HEK293 (cell line): ENCODE measurements at regions not wholly inside any gene's neighbourhood (a gene's known extent, or its start where the extent isn't known, plus 50 kb on each side); places are given as distances from the start of the nearest gene placed in this dataset.

ENCODE experiments used
- CTCF ChIA-PET: fragments of 350-600 bp; formaldehyde crosslinking; extraction: SDS; loops from one replicate; lab custom pipeline; 2021; ENCODE audit warnings: antibody characterized with exemption; lab: Yijun Ruan, JAX
- POLR2A ChIA-PET: fragments of 300-600 bp; formaldehyde crosslinking; extraction: SDS; loops from one replicate; lab custom pipeline; 2020; ENCODE audit warnings: antibody characterized with exemption, inconsistent platforms; lab: Yijun Ruan, JAX
- H3K27ac ChIP-seq: fragments of 200-500 bp; sonication (Bioruptor generic); 2 replicates; pipeline ENCODE4 v1.5.1; 2014; ENCODE audit warnings: low read depth, low read length, control low read depth, inconsistent platforms; ENCODE audit errors: extremely low read depth
- H3K36me3 ChIP-seq, 2 experiments: fragments of 200-500 bp in 1 of 2; sonication (Bioruptor generic) in 1 of 2; 1 replicate in 1 of 2; 2 replicates in 1 of 2; pipeline ENCODE4 v1.5.1; 2014 to 2017; ENCODE audit warnings: inconsistent platforms in 2 of 2, low read length in 2 of 2; ENCODE audit not compliant: control insufficient read depth in 2 of 2, insufficient read depth in 1 of 2
- H3K4me1 ChIP-seq: fragments of 200-500 bp; sonication (Bioruptor generic); 2 replicates; pipeline ENCODE4 v1.5.1; 2014; ENCODE audit warnings: mild to moderate bottlenecking, low read length, inconsistent platforms; ENCODE audit not compliant: control insufficient read depth, insufficient read depth
- H3K4me3 ChIP-seq: 2 replicates; pipeline ENCODE4 v1.5.1; 2011; ENCODE audit warnings: low read depth, mild to moderate bottlenecking, control low read depth, low read length, moderate library complexity
- H3K9me3 ChIP-seq: fragments of 200-500 bp; sonication (Bioruptor generic); 2 replicates; pipeline ENCODE4 v1.5.1; 2014; ENCODE audit warnings: low read depth, low read length, inconsistent platforms; ENCODE audit not compliant: control insufficient read depth, insufficient read depth
- EGR2 ChIP-seq: fragments of 450-650 bp; formaldehyde crosslinking; IDR thresholded peaks from 2 replicates; pipeline ENCODE4 v1.5.1; 2016; ENCODE audit warnings: low read depth, missing biosample characterization, missing genetic modification characterization
- OSR2 ChIP-seq: fragments of 450-650 bp; formaldehyde crosslinking; IDR thresholded peaks from 2 replicates; pipeline ENCODE4 v1.5.1; 2016; ENCODE audit warnings: missing biosample characterization, missing genetic modification characterization
- SCRT2 ChIP-seq: fragments of 450-650 bp; formaldehyde crosslinking; IDR thresholded peaks from 2 replicates; pipeline ENCODE4 v1.5.1; 2016; ENCODE audit warnings: missing biosample characterization, missing genetic modification characterization
- ZBTB1 ChIP-seq: fragments of 450-650 bp; formaldehyde crosslinking; IDR thresholded peaks from 2 replicates; pipeline ENCODE4 v1.5.1; 2016; ENCODE audit warnings: missing biosample characterization, missing genetic modification characterization
- ZBTB21 ChIP-seq: fragments of 450-650 bp; formaldehyde crosslinking; IDR thresholded peaks from 2 replicates; pipeline ENCODE4 v1.5.1; 2017; ENCODE audit warnings: missing biosample characterization, missing genetic modification characterization
- ZFP37 ChIP-seq: fragments of 450-650 bp; formaldehyde crosslinking; IDR thresholded peaks from 2 replicates; pipeline ENCODE4 v1.5.1; 2016; ENCODE audit warnings: missing biosample characterization, missing genetic modification characterization
- ZNF133 ChIP-seq: fragments of 450-650 bp; formaldehyde crosslinking; IDR thresholded peaks from 2 replicates; pipeline ENCODE4 v1.5.1; 2016; ENCODE audit warnings: missing biosample characterization, missing genetic modification characterization
- ZNF184 ChIP-seq: fragments of 450-650 bp; IDR thresholded peaks from 2 replicates; pipeline ENCODE4 v1.5.1; 2018; ENCODE audit warnings: missing biosample characterization, mild to moderate bottlenecking, missing genetic modification characterization
- ZNF239 ChIP-seq: fragments of 450-650 bp; formaldehyde crosslinking; IDR thresholded peaks from 2 replicates; pipeline ENCODE4 v1.5.1; 2016; ENCODE audit warnings: missing biosample characterization, missing genetic modification characterization
- ZNF335 ChIP-seq: fragments of 450-650 bp; formaldehyde crosslinking; conservative IDR thresholded peaks from 2 replicates; pipeline ENCODE4 v1.5.1; 2016; ENCODE audit warnings: missing biosample characterization, missing genetic modification characterization
- ZNF37A ChIP-seq: fragments of 450-650 bp; IDR thresholded peaks from 2 replicates; pipeline ENCODE4 v1.5.1; 2018; ENCODE audit warnings: missing biosample characterization, missing genetic modification characterization
- ZNF529 ChIP-seq: fragments of 450-650 bp; formaldehyde crosslinking; IDR thresholded peaks from 2 replicates; pipeline ENCODE4 v1.5.1; 2017; ENCODE audit warnings: missing genetic modification characterization, missing biosample characterization; ENCODE audit not compliant: insufficient replicate concordance
- ZNF664 ChIP-seq: fragments of 450-650 bp; formaldehyde crosslinking; IDR thresholded peaks from 2 replicates; pipeline ENCODE4 v1.5.1; 2016; ENCODE audit warnings: missing biosample characterization, missing genetic modification characterization
- ZNF677 ChIP-seq: fragments of 450-650 bp; IDR thresholded peaks from 2 replicates; pipeline ENCODE4 v1.5.0; 2018; ENCODE audit warnings: missing biosample characterization, mild to moderate bottlenecking, missing genetic modification characterization, moderate library complexity
- ZNF76 ChIP-seq: fragments of 450-650 bp; formaldehyde crosslinking; IDR thresholded peaks from 2 replicates; pipeline ENCODE4; 2016; ENCODE audit warnings: low read depth, missing biosample characterization, missing genetic modification characterization, borderline replicate concordance
- TF ChIP-seq, protein P1 (sequence below): fragments of 450-650 bp; formaldehyde crosslinking; IDR thresholded peaks from 2 replicates; pipeline ENCODE4 v1.5.1; 2016; ENCODE audit warnings: missing biosample characterization, missing genetic modification characterization, low read depth
- TF ChIP-seq, protein P2 (sequence below): fragments of 450-650 bp; IDR thresholded peaks from 2 replicates; pipeline ENCODE4 v1.5.1; 2018; ENCODE audit warnings: missing biosample characterization, mild to moderate bottlenecking, missing genetic modification characterization
- TF ChIP-seq, protein P3 (sequence below): fragments of 450-650 bp; formaldehyde crosslinking; IDR thresholded peaks from 2 replicates; pipeline ENCODE4 v1.5.1; 2016; ENCODE audit warnings: missing biosample characterization, missing genetic modification characterization
- TF ChIP-seq, protein P4 (sequence below): sonication (generic); formaldehyde crosslinking; IDR thresholded peaks from 2 replicates; pipeline ENCODE4 v1.8.1; 2022; ENCODE audit warnings: mild to moderate bottlenecking, moderate library complexity, missing genetic modification reagents
- TF ChIP-seq, protein P5 (sequence below): IDR thresholded peaks from 2 replicates; pipeline ENCODE4 v1.6.1; 2011; ENCODE audit warnings: mild to moderate bottlenecking, low read depth, low read length, borderline replicate concordance
- TF ChIP-seq, protein P6 (sequence below): fragments of 450-650 bp; formaldehyde crosslinking; IDR thresholded peaks from 2 replicates; pipeline ENCODE4 v1.5.0; 2017; ENCODE audit warnings: missing biosample characterization, missing genetic modification characterization, borderline replicate concordance

DNA sequence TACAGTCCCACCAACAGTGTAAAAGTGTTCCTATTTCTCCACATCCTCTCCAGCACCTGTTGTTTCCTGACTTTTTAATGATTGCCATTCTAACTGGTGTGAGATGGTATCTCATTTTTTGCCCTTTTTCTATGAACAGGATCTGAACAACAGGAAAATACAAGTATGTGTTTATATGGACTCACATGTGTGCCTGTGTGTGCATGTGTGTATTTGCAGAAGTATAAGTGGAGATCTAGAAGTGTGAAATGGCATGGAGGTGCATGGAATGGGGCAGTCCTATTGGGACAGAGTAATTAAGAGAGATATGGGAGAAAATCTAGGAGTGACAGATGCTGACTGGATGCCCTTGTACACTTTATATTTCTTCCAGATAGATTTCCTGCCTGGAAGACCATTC, 111.6 kb upstream of the PCGF5 start:
- TF ChIP-seq ZNF133 (tag by site-specific recombination) (peak; percentile 90), OSR2 (tag by site-specific recombination) (no peak), SCRT2 (tag by site-specific recombination) (peak; percentile 24; the same call in 1 of the 2 replicates)
- TF ChIP-seq, protein P1, sequence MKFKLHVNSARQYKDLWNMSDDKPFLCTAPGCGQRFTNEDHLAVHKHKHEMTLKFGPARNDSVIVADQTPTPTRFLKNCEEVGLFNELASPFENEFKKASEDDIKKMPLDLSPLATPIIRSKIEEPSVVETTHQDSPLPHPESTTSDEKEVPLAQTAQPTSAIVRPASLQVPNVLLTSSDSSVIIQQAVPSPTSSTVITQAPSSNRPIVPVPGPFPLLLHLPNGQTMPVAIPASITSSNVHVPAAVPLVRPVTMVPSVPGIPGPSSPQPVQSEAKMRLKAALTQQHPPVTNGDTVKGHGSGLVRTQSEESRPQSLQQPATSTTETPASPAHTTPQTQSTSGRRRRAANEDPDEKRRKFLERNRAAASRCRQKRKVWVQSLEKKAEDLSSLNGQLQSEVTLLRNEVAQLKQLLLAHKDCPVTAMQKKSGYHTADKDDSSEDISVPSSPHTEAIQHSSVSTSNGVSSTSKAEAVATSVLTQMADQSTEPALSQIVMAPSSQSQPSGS (tag by site-specific recombination): no peak
- Histone ChIP-seq H3K4me3 (no peak overlapping the region), H3K9me3 (no peaks in the 10 kb centered on the region), H3K36me3 (no peaks in the 10 kb centered on the region), H3K27ac (no peak overlapping the region), H3K4me1 (no peaks in the 10 kb centered on the region; the same call in 1 of the 2 replicates)
- ChIA-PET POLR2A (no interaction called here), CTCF (no interaction called here)

DNA sequence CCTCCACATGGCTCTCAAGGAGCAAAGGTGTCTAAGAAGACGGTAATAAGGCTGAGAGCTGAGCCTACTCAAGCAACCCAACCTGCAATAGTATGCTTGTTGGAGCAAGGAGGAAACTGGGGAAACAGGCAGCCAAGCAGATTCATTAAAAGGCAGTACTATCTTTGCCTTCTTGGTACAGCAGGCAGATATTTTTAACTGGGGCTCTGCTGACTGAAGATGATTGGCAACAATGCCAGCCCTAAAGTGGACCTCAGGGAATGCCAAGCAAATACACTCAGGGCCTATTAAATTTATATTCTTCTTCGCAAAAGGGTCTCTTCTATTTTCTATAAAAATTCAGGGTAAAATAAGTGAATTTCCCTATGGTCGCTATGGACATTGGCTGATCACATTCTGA, 109.4 kb upstream of the PCGF5 start:
- no peaks in the 10 kb centered on the region for H3K36me3 ChIP-seq
- no peaks in the 10 kb centered on the region for H3K9me3 ChIP-seq
- no peak overlapping the region for H3K27ac ChIP-seq
- TF ChIP-seq ZNF239 (tag by site-specific recombination): no peak
- TF ChIP-seq EGR2 (tag by site-specific recombination): no peak
- TF ChIP-seq, protein P2, sequence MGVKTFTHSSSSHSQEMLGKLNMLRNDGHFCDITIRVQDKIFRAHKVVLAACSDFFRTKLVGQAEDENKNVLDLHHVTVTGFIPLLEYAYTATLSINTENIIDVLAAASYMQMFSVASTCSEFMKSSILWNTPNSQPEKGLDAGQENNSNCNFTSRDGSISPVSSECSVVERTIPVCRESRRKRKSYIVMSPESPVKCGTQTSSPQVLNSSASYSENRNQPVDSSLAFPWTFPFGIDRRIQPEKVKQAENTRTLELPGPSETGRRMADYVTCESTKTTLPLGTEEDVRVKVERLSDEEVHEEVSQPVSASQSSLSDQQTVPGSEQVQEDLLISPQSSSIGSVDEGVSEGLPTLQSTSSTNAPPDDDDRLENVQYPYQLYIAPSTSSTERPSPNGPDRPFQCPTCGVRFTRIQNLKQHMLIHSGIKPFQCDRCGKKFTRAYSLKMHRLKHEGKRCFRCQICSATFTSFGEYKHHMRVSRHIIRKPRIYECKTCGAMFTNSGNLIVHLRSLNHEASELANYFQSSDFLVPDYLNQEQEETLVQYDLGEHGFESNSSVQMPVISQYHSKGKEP: no peak
- TF ChIP-seq, protein P3, sequence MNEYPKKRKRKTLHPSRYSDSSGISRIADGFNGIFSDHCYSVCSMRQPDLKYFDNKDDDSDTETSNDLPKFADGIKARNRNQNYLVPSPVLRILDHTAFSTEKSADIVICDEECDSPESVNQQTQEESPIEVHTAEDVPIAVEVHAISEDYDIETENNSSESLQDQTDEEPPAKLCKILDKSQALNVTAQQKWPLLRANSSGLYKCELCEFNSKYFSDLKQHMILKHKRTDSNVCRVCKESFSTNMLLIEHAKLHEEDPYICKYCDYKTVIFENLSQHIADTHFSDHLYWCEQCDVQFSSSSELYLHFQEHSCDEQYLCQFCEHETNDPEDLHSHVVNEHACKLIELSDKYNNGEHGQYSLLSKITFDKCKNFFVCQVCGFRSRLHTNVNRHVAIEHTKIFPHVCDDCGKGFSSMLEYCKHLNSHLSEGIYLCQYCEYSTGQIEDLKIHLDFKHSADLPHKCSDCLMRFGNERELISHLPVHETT (tag by site-specific recombination): no peak
- no peak for TF ChIP-seq ZFP37 (tag by site-specific recombination)
- no peak for TF ChIP-seq ZNF335 (tag by site-specific recombination)
- no peak for TF ChIP-seq ZBTB21 (tag by site-specific recombination)
- H3K4me3 ChIP-seq: no peak overlapping the region
- ChIA-PET POLR2A (no interaction called here), CTCF (no interaction called here)
- no peaks in the 10 kb centered on the region for H3K4me1 ChIP-seq

DNA sequence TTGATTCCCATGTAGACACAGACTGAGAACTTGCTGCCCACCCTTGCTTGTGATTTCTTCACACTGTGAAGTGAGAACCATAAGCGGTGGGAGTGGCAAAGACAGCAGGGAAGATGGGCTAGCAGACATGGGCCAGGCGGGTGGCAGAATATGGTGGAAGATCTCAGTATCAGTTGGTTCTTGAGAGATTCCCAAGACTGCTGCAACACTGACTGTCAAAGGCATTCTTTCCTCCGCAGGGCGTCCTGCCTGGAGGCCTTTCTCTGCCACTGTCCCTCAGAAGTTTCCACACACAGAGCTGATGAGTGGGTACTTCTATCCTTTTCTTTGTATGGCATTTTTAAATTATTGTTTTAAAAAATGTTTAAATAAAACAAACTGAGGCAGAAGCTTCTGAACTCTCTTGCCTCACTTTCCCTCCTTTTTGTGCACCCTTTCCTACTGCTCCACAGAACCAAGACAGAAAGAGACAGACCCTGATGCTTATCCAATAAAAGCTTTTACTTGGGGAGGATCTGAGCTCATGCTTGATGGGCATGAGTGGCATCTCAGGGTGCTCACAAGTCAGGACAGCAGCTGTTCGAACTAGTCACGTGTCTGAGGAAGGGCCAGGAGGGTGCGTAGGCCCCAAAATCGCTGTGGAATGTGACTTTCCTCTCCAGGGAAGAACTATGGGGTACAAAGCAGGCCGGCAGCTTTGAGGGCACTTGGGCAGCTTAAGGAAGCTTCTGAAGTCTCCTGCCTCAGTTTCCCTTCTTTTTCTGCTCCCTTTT, 104.7 kb upstream of the PCGF5 start:
- ChIA-PET POLR2A (no interaction called here), CTCF (interaction anchor here (0.7 to 1.0 kb wide), 3 partner anchors 16 to 135 kb away, joined by 3 to 4 read pairs (median 4); no protein-coding TSS in a partner anchor)
- Histone ChIP-seq H3K4me3 (no peak overlapping the region), H3K9me3 (no peaks in the 10 kb centered on the region), H3K4me1 (no peaks in the 10 kb centered on the region), H3K36me3 (no peaks in the 10 kb centered on the region), H3K27ac (no peak overlapping the region)
- TF ChIP-seq, protein P4, sequence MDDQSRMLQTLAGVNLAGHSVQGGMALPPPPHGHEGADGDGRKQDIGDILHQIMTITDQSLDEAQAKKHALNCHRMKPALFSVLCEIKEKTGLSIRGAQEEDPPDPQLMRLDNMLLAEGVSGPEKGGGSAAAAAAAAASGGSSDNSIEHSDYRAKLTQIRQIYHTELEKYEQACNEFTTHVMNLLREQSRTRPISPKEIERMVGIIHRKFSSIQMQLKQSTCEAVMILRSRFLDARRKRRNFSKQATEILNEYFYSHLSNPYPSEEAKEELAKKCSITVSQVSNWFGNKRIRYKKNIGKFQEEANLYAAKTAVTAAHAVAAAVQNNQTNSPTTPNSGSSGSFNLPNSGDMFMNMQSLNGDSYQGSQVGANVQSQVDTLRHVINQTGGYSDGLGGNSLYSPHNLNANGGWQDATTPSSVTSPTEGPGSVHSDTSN (CRISPR knock-in tag): no peak
- TF ChIP-seq, protein P5, sequence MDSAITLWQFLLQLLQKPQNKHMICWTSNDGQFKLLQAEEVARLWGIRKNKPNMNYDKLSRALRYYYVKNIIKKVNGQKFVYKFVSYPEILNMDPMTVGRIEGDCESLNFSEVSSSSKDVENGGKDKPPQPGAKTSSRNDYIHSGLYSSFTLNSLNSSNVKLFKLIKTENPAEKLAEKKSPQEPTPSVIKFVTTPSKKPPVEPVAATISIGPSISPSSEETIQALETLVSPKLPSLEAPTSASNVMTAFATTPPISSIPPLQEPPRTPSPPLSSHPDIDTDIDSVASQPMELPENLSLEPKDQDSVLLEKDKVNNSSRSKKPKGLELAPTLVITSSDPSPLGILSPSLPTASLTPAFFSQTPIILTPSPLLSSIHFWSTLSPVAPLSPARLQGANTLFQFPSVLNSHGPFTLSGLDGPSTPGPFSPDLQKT: no peak
- no peak for TF ChIP-seq ZNF76 (tag by site-specific recombination)
- TF ChIP-seq ZNF529 (tag by site-specific recombination): no peak
- TF ChIP-seq ZNF37A (tag by site-specific recombination): no peak
- TF ChIP-seq, protein P6, sequence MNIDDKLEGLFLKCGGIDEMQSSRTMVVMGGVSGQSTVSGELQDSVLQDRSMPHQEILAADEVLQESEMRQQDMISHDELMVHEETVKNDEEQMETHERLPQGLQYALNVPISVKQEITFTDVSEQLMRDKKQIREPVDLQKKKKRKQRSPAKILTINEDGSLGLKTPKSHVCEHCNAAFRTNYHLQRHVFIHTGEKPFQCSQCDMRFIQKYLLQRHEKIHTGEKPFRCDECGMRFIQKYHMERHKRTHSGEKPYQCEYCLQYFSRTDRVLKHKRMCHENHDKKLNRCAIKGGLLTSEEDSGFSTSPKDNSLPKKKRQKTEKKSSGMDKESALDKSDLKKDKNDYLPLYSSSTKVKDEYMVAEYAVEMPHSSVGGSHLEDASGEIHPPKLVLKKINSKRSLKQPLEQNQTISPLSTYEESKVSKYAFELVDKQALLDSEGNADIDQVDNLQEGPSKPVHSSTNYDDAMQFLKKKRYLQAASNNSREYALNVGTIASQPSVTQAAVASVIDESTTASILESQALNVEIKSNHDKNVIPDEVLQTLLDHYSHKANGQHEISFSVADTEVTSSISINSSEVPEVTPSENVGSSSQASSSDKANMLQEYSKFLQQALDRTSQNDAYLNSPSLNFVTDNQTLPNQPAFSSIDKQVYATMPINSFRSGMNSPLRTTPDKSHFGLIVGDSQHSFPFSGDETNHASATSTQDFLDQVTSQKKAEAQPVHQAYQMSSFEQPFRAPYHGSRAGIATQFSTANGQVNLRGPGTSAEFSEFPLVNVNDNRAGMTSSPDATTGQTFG (tag by site-specific recombination): no peak
- no peak for TF ChIP-seq ZNF664 (tag by site-specific recombination)
- no peak for TF ChIP-seq ZNF677 (tag by site-specific recombination)
- no peak for TF ChIP-seq ZBTB1
- no peak for TF ChIP-seq ZNF184 (tag by site-specific recombination)
